ENCODE measurements at regions not wholly inside any gene's neighbourhood (a gene's known extent, or its start where the extent isn't known, plus 50 kb on each side); places are given as distances from the start of the nearest gene placed in this dataset.
"Not testable (repeated sequence)": the region's sequence is repeated elsewhere in the genome, so short reads cannot be mapped to it uniquely, and the experiment has no call there.

- DNase-seq: no peak
- no peak for TF ChIP-seq POLR2A (IDR thresholded peaks at IDR 0.05; ENCODE audit: low read length)
- no peak for TF ChIP-seq GATA1 (IDR thresholded peaks at IDR 0.05; ENCODE audit: low read depth, low read length)
Observed at GRCh38 chr1:70719154-70719553, 308.1 kb downstream of the CTH start.

- no peak for DNase-seq
- TF ChIP-seq POLR2A (IDR thresholded peaks at IDR 0.05; ENCODE audit: low read length) (no peak), GATA1 (IDR thresholded peaks at IDR 0.05; ENCODE audit: low read depth, low read length) (no peak)
Observed at GRCh38 chr1:70720109-70720508, 309.0 kb downstream of the CTH start.

- no peak for DNase-seq
- no peak for TF ChIP-seq POLR2A (IDR thresholded peaks at IDR 0.05; ENCODE audit: low read length)
- TF ChIP-seq GATA1 (IDR thresholded peaks at IDR 0.05; ENCODE audit: low read depth, low read length): no peak
Observed at GRCh38 chr1:70720521-70720920, 309.5 kb downstream of the CTH start.

GRCh38 chr1:70727886-70728489 is 316.9 kb downstream of the CTH start:
- no peak for TF ChIP-seq GATA1 (IDR thresholded peaks at IDR 0.05; ENCODE audit: low read depth, low read length)
- no peak for TF ChIP-seq POLR2A (IDR thresholded peaks at IDR 0.05; ENCODE audit: low read length)
- DNase-seq: no peak

- not testable (repeated sequence) for DNase-seq
Observed at GRCh38 chr1:70736518-70736917, 311.1 kb downstream of the PTGER3 start.

GRCh38 chr1:70737125-70737524 is 310.5 kb downstream of the PTGER3 start:
- peak in 1 of 2 experiments; percentile 7 for DNase-seq
- no peak for TF ChIP-seq GATA1 (IDR thresholded peaks at IDR 0.05; ENCODE audit: low read depth, low read length)
- TF ChIP-seq POLR2A (IDR thresholded peaks at IDR 0.05; ENCODE audit: low read length): no peak

GRCh38 chr1:70738624-70739023 is 309.0 kb downstream of the PTGER3 start:
- TF ChIP-seq POLR2A (IDR thresholded peaks at IDR 0.05; ENCODE audit: low read length) (no peak), GATA1 (IDR thresholded peaks at IDR 0.05; ENCODE audit: low read depth, low read length) (no peak)
- peak in 1 of 2 experiments; percentile 14 for DNase-seq

- TF ChIP-seq GATA1 (IDR thresholded peaks at IDR 0.05; ENCODE audit: low read depth, low read length) (no peak), POLR2A (IDR thresholded peaks at IDR 0.05; ENCODE audit: low read length) (no peak)
- peak in 1 of 2 experiments; percentile 19 for DNase-seq
Observed at GRCh38 chr1:70745199-70745598, 302.4 kb downstream of the PTGER3 start.

- not testable (repeated sequence) for DNase-seq
Observed at GRCh38 chr1:70746062-70746461, 301.6 kb downstream of the PTGER3 start.

- DNase-seq: not testable (repeated sequence)
Observed at GRCh38 chr1:70747123-70747522, 300.5 kb downstream of the PTGER3 start.

- peak; percentile 65 to 92 for DNase-seq
Observed at GRCh38 chr1:70751676-70752287, 295.8 kb downstream of the PTGER3 start.

GRCh38 chr1:70754701-70755100 is 292.9 kb downstream of the PTGER3 start:
- DNase-seq: peak; percentile 13 to 53
- TF ChIP-seq POLR2A (IDR thresholded peaks at IDR 0.05; ENCODE audit: low read length): no peak
- TF ChIP-seq GATA1 (IDR thresholded peaks at IDR 0.05; ENCODE audit: low read depth, low read length): no peak

GRCh38 chr1:70760154-70760553 is 287.5 kb downstream of the PTGER3 start:
- no peak for DNase-seq
- TF ChIP-seq POLR2A (IDR thresholded peaks at IDR 0.05; ENCODE audit: low read length): no peak
- no peak for TF ChIP-seq GATA1 (IDR thresholded peaks at IDR 0.05; ENCODE audit: low read depth, low read length)

GRCh38 chr1:70762386-70762785 is 285.2 kb downstream of the PTGER3 start:
- no peak for TF ChIP-seq POLR2A (IDR thresholded peaks at IDR 0.05; ENCODE audit: low read length)
- no peak for TF ChIP-seq GATA1 (IDR thresholded peaks at IDR 0.05; ENCODE audit: low read depth, low read length)
- peak in 1 of 2 experiments; percentile 3 for DNase-seq

GRCh38 chr1:70764747-70765146 is 282.9 kb downstream of the PTGER3 start:
- TF ChIP-seq GATA1 (IDR thresholded peaks at IDR 0.05; ENCODE audit: low read depth, low read length): no peak
- TF ChIP-seq POLR2A (IDR thresholded peaks at IDR 0.05; ENCODE audit: low read length): no peak
- DNase-seq: no peak

GRCh38 chr1:70767377-70767776 is 280.2 kb downstream of the PTGER3 start:
- TF ChIP-seq GATA1 (IDR thresholded peaks at IDR 0.05; ENCODE audit: low read depth, low read length) (no peak), POLR2A (IDR thresholded peaks at IDR 0.05; ENCODE audit: low read length) (no peak)
- no peak for DNase-seq

All from erythroblast (primary cell).